Stimulated activated CD8-positive, alpha-beta memory T cell treated with anti-CD3 and anti-CD28 coated beads, Interleukin-7, amount 100 ng/mL, for 24 hours (primary cell): ENCODE measurements at regions not wholly inside any gene's neighbourhood (a gene's known extent, or its start where the extent isn't known, plus 50 kb on each side); places are given as distances from the start of the nearest gene placed in this dataset.
"Not testable (repeated sequence)": the region's sequence is repeated elsewhere in the genome, so short reads cannot be mapped to it uniquely, and the experiment has no call there.

ENCODE experiments used
- DNase-seq: peaks from one replicate; pipeline ENCODE4 v3.0.0-alpha.2; 2020; ENCODE audit warnings: low read depth

DNA sequence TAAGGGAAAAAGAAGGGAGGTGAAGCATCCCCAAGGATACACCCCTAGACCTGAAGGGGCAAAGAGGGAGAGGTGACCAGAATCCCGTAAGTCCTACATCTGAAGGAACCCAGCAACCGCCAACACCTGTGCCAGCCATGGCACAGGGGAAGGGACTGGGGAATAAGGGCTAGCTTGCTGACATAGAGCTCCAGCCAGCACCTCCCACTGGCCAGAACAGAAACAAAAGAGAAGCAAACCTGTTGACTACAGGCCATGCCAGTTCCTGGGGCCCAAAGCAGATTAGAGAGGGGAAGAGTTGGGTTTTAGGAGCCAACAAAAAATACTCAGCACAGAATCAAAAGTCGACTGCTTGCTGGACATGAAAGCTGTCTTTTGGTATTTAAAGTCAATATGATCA is 244.6 kb downstream of the SUCLG1 start:
- DNase-seq: no peak

DNA sequence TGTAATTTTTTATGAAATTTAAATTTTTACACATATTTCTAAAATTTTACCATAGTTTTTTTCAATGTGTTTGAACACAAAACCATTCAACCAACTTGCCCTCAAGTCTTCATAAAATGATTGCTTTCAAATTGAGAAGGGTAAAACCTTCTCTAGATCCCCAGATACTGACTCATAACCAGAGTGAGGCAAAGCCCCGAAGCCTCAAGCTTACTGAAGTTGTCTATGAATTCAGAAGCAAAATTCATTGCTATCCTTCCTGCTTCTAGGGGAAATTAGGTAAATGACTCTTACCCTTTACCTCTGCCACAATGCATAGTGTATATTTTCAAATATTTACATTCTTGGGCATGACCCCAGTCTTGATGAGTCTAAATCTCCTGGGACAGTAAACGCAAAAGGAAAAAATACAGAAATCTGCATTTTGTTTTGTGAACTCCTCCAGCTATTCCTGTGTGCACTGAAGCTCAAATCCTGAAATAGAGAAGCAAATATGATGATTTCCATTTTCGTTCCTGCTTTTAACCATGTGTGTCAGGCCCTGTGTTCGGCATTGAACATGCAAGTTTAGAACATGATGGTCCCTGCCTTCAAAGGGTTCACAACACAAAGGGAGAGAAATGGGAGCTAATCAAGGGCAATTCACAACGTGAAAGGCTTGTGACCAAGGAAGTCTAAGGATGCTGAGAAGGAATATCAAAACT is 246.3 kb downstream of the SUCLG1 start:
- no peak for DNase-seq

DNA sequence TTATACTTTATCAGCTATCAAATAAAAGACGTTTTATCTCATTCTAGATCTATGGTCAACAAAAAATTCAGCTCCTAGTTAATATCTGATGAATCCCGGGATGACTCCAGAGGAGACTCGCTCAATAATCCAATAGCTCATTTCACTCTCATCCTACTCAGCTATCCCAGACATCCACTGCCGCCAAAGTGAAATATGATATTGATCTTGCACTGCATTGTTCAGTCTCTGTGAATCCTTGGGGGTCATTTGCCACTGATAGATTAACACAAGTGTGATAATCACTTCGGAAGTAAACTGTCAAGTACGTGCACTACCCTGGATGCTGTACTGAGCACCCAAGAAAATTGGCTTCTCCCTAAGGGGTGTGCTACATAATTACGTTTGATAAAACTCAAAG is 249.1 kb downstream of the SUCLG1 start:
- DNase-seq: no peak

DNA sequence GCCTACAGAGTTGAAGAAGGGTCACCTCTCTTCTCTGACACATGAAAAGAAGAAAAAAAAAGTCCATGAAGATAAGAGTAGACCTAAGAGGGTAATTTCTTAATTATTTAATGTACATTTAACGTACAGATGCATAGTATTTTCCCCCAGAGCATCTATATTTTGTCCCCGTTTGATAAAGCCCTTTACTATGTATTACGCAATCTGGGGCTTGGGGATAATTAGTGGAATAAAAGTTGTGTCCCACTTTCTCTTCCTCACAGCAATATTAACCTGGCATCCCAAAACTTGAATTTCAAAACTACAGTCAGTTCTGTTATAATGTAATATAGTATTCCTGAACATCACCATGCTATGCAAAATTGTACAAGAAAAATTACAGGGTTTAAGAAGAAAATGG is 254.1 kb downstream of the SUCLG1 start:
- no peak for DNase-seq

DNA sequence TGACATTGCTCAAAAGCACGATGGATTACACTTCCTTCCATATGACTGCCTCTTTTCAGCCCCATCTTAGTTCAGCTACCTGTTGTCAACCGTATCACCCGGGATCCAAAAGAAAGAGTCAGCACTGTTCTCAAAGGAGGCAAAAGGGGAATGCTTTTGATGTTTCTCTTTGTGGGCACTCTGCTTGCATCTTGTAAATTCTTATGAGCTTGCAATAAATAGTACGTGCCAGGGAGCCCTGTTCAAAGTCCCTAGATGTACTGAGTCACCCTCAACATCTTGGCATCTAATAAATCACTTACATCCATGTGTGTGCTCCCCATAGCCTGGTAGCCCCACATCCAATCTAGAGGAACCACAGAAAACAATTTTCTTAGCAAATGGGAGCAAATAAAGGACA is 256.9 kb downstream of the SUCLG1 start:
- DNase-seq: no peak

DNA sequence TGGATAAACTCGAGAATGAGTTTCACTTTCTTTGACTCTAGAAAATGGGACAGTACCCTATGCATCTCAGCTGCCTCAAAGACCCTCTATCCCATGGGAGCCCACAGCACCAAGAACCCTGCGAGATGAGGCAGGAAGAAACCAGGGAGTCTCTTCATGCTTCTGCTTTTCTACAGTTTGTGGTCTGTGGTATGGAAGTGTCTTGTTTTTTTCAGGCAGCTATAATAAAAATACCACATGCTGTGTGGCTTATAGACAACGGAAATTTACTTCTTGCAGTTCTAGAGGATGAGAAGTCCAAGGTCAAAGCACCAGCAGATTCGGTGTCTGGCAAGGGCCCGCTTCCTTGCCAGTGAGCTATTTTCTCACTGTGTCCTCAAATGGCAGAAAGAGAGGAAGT is 257.9 kb downstream of the SUCLG1 start:
- DNase-seq: no peak

DNA sequence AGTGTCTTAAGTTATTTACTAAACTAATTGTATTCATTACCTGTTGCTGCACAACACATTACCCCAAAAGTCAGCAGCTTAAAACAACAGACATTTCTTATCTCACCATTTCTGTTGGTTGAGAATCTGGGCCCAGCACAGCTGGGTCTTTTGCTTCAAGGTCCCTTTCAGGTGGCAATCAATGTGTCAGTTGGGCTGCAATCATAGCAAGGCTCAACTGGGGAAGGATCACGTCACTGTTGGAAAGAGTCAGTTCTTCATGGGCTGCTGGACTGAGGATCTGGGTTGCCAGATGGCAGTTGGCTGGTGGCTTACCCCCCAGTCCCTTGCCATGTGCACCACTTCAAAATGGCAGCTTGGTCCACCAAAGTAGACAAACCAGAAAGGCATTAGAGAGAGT is 261.2 kb downstream of the SUCLG1 start:
- DNase-seq: no peak

DNA sequence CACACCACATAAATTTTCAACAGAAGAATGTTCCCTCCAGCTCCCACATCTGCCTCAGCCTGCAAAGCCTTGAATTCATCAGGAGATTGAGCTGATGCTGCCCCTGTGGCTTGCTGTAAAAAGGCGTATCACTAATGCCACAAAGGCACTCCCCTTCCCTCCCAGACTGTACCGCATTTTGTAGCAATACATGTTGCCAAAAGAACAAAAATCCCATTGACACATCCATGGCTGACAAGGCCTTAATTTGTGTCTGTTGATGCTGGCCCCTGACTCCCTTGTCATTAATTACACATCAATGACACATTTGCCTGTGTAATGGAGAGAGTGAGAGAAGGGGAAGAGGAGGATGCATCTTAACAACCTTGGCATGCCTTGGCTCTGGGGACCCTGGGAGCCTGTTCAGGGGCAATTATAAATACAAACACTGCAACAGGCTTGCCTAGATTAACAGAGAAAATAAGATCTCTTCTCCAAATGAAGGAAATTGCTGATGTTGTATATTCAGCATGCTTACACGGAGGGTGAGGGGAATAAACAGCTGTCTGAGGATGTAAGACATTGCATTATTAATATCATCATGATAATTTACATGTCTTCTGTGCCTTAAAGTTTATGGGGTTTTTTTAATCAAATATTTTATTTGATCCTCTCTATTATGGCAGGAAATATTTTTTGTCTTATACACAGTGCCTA is 264.0 kb downstream of the SUCLG1 start:
- no peak for DNase-seq

DNA sequence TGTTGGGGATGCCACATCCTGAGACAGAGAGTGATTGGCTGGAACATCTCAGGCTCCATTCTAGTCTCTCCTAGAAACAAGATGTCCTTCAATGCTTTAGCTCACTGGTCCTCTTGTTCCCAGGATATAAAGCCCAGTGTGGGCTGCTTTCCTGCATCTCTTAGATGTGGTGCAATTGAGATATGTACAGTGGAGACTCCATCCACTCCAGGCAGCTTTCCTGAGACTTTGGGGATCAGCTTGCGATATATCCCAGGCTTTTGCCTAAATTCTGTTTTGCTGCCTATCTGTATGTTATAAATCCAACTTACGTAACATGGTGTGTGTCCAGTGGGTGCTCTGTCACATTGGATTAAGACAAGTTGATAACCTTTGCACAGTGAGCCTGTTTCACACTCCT is 264.9 kb downstream of the SUCLG1 start:
- no peak for DNase-seq

DNA sequence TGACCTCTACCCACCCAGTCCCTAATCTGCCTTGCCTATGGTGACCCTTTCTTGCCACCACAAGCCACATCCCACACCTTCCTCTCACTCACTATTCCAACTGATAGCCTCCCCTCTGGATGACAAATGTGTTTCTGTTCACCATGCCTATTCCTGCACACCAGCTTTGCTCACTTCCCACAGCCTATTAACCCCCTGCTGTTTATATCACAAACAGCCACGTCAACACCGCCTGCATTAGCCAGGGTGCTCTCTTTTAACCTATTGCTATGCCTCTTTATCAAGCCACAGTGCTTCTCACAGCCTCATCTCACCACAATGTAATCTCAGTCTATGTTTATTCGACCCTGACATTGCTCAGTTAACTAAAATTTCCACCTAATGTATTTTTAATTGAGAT is 271.8 kb downstream of the SUCLG1 start:
- no peak for DNase-seq

DNA sequence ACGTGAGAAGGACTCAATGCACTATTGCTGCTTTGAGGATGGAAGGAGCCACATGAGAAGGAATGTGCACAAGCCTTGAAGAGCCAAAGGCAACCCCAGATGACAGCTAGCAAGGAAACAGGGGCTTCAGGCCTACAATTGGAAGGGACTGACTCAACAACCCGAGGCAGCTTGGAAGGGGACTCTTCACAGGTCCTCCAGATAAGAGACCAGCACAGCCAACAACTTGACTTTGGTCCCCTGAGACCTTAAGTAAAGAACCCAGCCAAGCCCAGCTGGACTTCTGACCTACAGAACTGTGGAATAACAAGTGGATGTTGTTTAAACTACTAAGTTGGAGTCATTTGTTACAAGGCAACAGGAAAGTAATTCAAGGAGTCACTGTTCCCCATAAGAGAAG is 277.2 kb downstream of the SUCLG1 start:
- DNase-seq: no peak

DNA sequence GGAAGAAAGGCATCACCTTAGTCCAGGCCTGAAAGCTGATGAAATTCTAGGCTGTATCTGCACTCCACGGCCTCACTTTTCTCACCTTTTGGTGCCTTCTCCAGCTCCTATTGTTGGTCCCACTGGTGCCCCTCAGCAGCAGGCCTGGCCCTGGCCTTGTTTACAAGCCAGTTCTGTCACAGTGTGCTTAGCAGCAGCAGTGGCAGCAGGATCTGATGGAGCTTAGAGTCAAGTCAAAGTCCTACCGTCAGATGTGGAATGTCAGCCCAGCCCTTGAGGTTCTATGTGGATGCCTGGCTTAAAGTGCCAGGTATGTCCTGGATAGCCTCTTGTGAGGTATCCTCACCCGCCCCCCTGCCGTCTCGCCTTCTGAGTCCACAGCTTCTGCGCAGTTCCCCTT is 281.3 kb downstream of the SUCLG1 start:
- no peak for DNase-seq

DNA sequence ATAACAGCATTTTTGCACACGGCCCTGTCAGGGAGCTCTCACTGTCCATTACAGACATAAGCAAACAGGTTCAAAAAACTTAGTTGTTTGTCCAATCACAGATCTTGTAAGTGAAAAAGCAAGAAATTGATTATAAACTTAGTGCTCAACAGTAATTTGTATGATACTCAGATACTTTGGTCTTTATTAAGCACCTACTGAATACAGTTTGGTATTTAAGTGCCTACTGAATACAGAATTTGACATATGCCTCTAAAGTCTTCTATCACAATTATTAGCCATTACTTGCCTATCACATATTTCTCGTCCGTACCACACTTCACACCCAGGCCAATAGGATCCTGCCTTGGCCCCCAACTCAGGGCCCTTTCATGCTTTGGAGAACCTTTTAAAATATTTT is 283.1 kb downstream of the SUCLG1 start:
- DNase-seq: no peak

DNA sequence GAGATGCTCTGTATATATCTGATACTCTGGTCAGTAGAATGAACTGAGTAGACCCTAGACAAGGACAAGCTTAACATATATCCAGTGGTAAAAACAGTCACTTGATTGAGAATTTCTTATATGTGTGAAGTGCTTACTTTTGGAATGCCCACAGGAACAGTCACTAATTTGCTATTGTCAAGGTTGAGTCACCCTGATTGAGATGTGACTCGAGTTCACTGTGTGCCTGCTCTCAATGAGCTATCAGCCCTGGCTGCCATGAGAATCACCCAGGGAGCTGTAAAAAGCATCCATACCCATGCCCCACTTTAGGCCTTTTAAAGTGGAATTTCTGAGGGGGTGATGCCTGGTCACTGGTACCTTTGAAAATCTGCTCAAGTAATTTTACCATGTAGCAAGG is 283.7 kb downstream of the SUCLG1 start:
- no peak for DNase-seq

DNA sequence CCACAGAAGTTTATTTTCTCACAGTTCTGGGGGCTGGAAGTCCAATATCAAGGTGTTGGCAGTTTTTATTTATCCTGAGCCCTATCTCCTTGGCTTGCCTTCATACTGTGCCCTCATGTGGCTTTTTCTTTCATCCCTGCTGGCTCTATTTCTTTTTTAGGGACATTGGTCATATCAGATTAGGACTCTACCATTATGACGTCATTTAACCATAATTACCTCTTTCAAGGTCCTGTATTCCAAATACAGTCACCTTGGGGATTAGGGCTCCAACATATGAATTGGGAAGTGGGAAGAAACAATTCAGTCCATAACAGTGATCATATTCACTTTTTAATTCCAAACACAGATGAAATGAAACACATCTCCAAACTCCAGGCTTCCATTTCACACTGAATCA is 286.0 kb downstream of the SUCLG1 start:
- DNase-seq: no peak

DNA sequence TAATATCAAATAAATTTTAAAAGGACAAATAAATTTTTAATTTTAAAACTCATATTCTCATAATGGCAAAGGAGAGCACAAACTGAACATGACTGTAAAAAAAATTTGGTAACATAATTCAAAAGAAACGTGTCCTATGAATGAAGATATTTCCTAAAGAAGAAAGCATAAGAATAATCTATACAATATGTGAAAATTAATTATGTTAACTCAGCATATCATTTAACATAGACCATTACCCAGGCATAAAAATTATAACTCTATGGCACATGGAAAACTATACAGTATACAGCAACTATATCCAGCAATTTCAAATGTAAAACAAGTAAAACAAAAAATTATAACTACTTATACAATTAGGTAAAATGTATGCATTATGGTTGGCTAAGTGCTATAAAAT is 288.1 kb downstream of the SUCLG1 start:
- DNase-seq: no peak

DNA sequence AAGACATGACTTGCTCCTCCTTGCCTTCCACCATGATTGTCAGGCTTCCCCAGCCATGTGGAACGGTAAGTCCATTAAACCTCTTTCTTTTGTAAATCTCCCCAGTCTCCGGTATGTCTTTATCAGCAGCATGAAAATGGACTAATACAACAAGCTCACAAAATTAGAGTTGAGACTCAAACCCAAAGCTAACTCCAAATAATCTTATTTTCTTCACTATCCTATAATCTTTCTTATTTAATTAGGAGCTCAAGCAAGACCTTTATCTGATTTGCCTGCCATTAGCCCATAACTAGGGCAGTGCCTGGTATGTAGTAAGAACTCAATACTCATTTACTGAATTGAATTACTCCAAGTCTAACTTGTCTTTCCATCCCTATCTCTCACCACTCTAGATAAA is 289.2 kb downstream of the SUCLG1 start:
- DNase-seq: no peak

DNA sequence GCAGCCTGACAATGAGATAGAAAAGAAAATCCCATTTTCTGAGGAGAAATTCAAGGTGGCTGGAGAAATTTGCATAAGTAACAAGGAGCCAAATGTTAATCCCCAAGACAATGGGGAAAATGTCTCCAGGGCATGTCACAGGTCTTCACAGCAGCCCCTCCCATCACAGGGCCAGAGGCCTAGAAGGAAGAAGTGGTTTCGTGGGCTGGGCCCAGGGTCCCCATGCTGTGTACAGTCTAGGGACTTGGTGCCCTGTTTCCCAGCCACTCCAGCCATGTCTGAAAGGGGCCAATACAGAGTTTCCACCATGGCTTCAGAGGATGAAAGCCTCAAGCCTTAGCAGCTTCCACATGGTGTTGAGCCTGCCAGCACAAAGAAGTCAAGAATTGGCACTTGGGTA is 290.5 kb downstream of the SUCLG1 start:
- DNase-seq: not testable (repeated sequence)

DNA sequence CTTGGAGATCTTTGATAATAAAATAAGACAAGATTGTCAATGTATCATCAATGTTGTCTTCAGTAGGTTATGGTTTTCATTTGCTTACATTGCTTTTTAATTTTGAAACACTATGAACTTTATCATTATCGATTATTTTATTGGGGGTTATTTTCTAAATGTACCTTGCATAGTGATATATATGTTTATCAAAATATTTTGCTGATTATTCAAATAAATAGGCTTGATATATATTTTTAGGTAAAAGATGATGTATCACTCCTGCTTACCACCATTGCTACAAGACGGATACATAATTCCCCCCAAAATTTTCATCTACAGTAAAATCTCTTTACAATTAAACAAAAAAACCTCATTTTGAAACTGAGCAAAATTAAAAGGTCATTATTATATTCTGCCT is 293.8 kb downstream of the SUCLG1 start:
- no peak for DNase-seq

DNA sequence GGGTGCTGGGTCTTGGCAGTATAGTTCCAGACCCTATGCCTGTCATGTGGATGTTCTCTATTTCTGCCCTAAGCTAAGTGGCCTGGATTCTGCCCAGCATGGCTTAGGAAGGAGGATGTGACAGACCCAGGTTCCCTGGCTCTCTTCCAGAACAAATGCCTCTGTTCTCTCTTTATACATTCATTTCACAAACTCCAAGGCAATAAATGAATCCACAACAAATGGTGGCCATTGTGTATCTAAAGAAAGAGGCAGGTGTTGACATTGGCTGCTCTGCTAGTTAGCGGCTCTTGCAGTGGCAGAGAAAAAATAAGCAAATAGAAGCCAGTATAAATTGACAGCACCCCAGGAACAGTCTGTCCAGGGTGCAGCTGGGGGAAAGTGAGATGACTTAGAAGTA is 298.6 kb downstream of the SUCLG1 start:
- DNase-seq: no peak

DNA sequence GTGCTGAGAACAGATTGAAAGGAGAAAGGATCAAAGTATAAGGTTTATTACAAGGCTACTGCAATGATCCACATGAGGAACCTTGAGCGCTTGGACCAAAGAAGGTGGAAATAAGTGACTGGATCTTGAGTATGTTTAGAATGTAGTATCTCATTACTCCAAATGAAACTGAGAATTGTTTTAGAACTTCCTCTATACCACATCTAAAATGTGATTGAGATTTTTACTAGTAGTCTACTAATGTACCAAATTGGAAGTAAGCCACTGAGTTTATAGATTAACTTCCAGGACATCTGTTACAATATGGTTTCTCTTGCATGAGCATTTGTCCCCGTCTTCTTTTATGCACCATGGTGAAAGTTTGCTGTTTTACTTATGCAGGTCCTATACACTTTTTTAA is 300.5 kb downstream of the SUCLG1 start:
- DNase-seq: no peak

DNA sequence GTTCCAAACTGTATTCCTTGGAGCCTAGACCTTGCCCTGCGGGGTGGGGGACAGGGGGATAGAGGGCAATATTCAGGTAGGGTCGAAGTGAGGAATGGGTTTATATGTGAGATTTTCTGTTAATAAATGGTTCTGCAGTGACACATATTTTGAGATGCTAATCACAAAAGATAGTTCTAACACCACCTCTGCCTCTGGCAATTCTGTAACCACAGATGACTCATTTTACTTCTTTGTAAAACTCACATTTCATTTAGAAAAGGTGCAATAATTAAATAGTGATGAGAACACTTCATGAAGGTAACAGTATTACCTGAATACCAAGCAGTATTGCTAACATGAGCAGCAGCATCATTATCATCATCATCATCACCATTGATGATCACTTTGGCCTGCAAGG is 306.6 kb downstream of the SUCLG1 start:
- DNase-seq: no peak

DNA sequence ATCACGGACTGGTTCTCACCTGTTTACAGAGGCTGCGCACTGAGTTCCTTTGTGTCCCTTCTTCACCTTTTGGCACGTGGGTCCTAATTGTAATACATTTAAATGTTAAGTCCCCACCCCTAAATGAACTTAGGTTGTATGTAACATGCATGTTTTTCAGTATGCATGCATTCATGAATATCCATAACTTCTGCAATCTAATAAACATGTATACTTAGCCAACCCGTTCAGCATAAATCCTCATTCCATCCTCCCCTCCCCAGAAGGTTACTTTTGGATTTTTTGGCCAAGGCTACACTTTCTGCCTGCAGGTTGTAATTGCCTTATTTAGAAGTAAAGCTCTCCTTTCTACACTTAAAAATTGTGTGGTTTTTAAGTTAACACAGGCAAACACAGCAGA is 314.7 kb downstream of the SUCLG1 start:
- DNase-seq: no peak

DNA sequence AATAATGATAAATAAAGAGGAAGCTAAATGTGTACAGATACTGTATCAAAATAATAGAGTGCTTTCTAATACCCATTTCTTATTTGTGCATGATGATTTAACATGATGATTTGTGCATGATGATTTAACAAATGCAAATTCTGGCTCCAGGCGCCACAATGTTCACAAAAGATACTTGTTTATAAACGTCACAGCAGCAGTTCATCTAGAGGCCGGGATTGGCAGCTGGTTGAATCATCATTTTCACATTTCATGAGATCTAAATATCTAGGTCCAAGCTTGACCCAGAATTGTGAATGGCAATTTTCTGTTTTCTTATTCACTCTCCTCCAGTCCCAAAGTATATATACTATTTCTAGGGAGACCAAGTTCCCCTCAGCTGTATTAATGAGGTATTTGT is 322.0 kb downstream of the SUCLG1 start:
- DNase-seq: no peak
